ENCODE measurements at regions not wholly inside any gene's neighbourhood (a gene's known extent, or its start where the extent isn't known, plus 50 kb on each side); places are given as distances from the start of the nearest gene placed in this dataset.

DNA sequence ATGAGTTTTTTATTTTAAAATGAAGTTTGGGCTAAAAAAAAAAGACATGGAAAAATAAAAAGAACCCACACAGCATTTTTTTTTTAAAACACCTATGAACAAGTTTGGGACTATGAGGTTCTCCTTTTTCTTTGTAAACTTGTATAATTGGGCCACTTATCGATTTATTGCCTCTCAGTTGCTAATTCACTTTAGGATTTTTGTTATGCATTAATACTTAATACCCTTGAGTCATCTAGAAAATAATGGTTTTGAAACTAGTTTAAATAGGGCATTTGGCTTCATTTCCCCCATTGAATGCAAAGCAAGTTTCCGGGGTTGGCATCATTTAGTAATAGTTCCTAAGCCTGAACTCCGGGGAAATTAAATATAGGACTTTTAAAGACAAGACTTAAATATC, 312.8 kb upstream of the RGS6 start:
- H3K36me3 Mint-ChIP-seq, result peaks cover 43% of the 10 kb centered on the region
- H3K27me3 Mint-ChIP-seq, result no peaks in the 10 kb centered on the region

DNA sequence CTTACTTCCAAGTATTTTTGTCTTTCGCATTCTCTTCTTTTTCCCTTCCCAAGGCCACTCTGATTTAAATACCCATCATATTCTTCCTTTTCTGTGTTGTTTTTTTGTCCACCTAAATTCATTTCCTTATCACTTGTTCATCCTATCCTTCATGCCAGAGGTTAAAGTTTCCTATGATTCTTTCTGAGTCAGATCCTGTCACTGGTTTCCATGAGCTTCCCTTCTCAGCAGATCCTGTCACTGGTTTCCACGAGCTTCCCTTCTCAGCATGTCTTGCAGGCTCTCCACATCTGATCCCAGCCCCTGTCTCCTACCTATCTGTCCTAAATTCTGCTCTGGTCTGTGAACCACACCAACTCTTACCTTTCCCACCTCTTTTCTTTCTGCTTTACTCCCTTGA, 311.8 kb upstream of the RGS6 start:
- peak overlapping the region in 2 of 3 donors; percentile 1 to 7 for H3K27ac Mint-ChIP-seq
- DNase-seq, result no peak
- Histone ChIP-seq H3K4me1 (ENCODE audit: control insufficient read depth, insufficient read depth, low read length, poor library complexity, severe bottlenecking) (no peaks in the 10 kb centered on the region), H3K36me3 (ENCODE audit: control insufficient read depth, insufficient read depth, low read length) (peaks cover 17% of the 10 kb centered on the region), H3K27me3 (ENCODE audit: control insufficient read depth, insufficient read depth, low read length) (no peaks in the 10 kb centered on the region), H3K27ac (ENCODE audit: insufficient read depth, low read length, poor library complexity, severe bottlenecking) (no peak overlapping the region), H3K9me3 (ENCODE audit: control insufficient read depth in 2 of 2, low read length in 2 of 2) (no peaks in the 10 kb centered on the region), H3K4me3 (ENCODE audit: low read depth, low read length) (no peak overlapping the region)
- peaks cover 47% of the 10 kb centered on the region for H3K36me3 Mint-ChIP-seq
- H3K9me3 Mint-ChIP-seq, result peaks cover 0 to 1% (median 0%) of the 10 kb centered on the region in 7 donors
- ATAC-seq (ENCODE audit: low read depth in 2 of 2), result no peak
- H3K4me1 Mint-ChIP-seq, result peaks cover 6 to 14% (median 10%) of the 10 kb centered on the region in 4 donors
- no peaks in the 10 kb centered on the region for H3K27me3 Mint-ChIP-seq
- H3K4me3 Mint-ChIP-seq, result no peak overlapping the region

More for the DNA sequence above, 312.8 kb upstream of the RGS6 start:
- Histone ChIP-seq H3K27ac (ENCODE audit: insufficient read depth, low read length, poor library complexity, severe bottlenecking) (no peak overlapping the region), H3K9me3 (ENCODE audit: control insufficient read depth in 2 of 2, low read length in 2 of 2) (no peaks in the 10 kb centered on the region), H3K27me3 (ENCODE audit: control insufficient read depth, insufficient read depth, low read length) (no peaks in the 10 kb centered on the region), H3K4me1 (ENCODE audit: control insufficient read depth, insufficient read depth, low read length, poor library complexity, severe bottlenecking) (no peaks in the 10 kb centered on the region), H3K4me3 (ENCODE audit: low read depth, low read length) (no peak overlapping the region), H3K36me3 (ENCODE audit: control insufficient read depth, insufficient read depth, low read length) (peaks cover 12% of the 10 kb centered on the region)
- Mint-ChIP-seq H3K27ac (no peak overlapping the region), H3K4me3 (no peak overlapping the region), H3K4me1 (peaks cover 6 to 14% (median 12%) of the 10 kb centered on the region in 4 donors), H3K9me3 (peaks cover 0 to 1% (median 0%) of the 10 kb centered on the region in 7 donors)
- no peak for DNase-seq
- ATAC-seq (ENCODE audit: low read depth in 2 of 2), result no peak

DNA sequence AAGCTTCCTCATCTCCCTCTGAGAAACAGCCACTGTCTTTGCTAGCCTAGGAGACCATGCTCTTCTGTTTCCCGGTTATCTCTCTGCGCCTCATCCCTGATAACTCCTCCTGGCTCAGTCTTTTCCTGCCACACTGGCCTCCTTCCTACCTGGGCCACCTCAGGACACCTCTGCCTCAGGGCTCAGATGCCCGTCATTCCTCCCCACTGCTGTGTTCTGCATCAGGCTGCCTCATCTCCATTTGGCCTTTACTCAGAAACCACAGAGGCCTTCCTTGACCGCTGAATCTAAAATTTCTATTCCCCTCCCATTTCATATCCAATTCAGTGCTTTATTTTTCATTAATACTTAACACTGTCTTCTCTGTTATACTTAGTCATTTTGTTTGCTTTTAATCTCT, 311.0 kb upstream of the RGS6 start:
- Mint-ChIP-seq H3K27ac (peak overlapping the region in 2 of 3 donors; percentile 28 to 57), H3K27me3 (no peaks in the 10 kb centered on the region), H3K4me1 (peaks cover under 1 to 14% (median 9%) of the 10 kb centered on the region in 4 donors), H3K9me3 (peaks cover 0 to 1% (median 0%) of the 10 kb centered on the region in 7 donors), H3K4me3 (no peak overlapping the region), H3K36me3 (peaks cover 49% of the 10 kb centered on the region)
- Histone ChIP-seq H3K27ac (ENCODE audit: insufficient read depth, low read length, poor library complexity, severe bottlenecking) (no peak overlapping the region), H3K27me3 (ENCODE audit: control insufficient read depth, insufficient read depth, low read length) (no peaks in the 10 kb centered on the region), H3K4me1 (ENCODE audit: control insufficient read depth, insufficient read depth, low read length, poor library complexity, severe bottlenecking) (no peaks in the 10 kb centered on the region), H3K9me3 (ENCODE audit: control insufficient read depth in 2 of 2, low read length in 2 of 2) (no peaks in the 10 kb centered on the region), H3K36me3 (ENCODE audit: control insufficient read depth, insufficient read depth, low read length) (peaks cover 19% of the 10 kb centered on the region), H3K4me3 (ENCODE audit: low read depth, low read length) (no peak overlapping the region)
- DNase-seq, result no peak
- no peak for ATAC-seq (ENCODE audit: low read depth in 2 of 2)

GRCh38 chr14:71621980-71622605, 310.1 kb upstream of the RGS6 start:
- DNase-seq, result no peak
- Mint-ChIP-seq H3K36me3 (peaks cover 49% of the 10 kb centered on the region), H3K27ac (peak overlapping the region in 1 of 3 donors; percentile 57), H3K4me1 (peaks cover 0 to 12% (median 5%) of the 10 kb centered on the region in 4 donors), H3K4me3 (no peak overlapping the region), H3K27me3 (no peaks in the 10 kb centered on the region), H3K9me3 (peaks cover 0 to 1% (median 0%) of the 10 kb centered on the region in 7 donors)
- no peak overlapping the region for H3K4me3 ChIP-seq (ENCODE audit: low read depth, low read length)
- no peak overlapping the region for H3K27ac ChIP-seq (ENCODE audit: insufficient read depth, low read length, poor library complexity, severe bottlenecking)
- H3K4me1 ChIP-seq (ENCODE audit: control insufficient read depth, insufficient read depth, low read length, poor library complexity, severe bottlenecking), result no peaks in the 10 kb centered on the region
- H3K36me3 ChIP-seq (ENCODE audit: control insufficient read depth, insufficient read depth, low read length), result peaks cover 19% of the 10 kb centered on the region
- no peak for ATAC-seq (ENCODE audit: low read depth in 2 of 2)
- no peaks in the 10 kb centered on the region for H3K9me3 ChIP-seq (ENCODE audit: control insufficient read depth in 2 of 2, low read length in 2 of 2)
- H3K27me3 ChIP-seq (ENCODE audit: control insufficient read depth, insufficient read depth, low read length), result no peaks in the 10 kb centered on the region

DNA sequence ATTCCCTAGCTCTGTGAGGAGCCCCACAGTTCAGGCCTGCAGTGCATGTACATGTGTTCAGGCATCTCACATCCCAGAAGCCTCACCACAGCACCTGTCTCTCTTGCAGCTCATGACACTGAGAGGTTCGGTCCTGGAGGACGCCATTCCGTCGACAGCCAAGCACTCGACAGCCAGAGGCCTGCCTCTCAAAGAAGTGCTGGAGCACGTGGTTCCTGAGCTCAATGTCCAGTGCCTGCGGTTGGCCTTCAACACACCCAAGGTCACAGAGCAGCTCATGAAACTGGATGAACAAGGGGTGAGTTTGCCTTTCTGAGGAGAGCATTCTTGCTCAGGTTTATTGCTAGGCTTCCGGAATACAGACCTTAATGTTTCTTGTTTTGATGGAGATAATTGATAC, 308.3 kb upstream of the RGS6 start:
- peaks cover 0 to 1% (median 0%) of the 10 kb centered on the region in 7 donors for H3K9me3 Mint-ChIP-seq
- H3K27ac ChIP-seq (ENCODE audit: insufficient read depth, low read length, poor library complexity, severe bottlenecking), result no peak overlapping the region
- ATAC-seq (ENCODE audit: low read depth in 2 of 2) (no peak), DNase-seq (no peak)
- no peak overlapping the region for H3K4me3 ChIP-seq (ENCODE audit: low read depth, low read length)
- no peaks in the 10 kb centered on the region for H3K4me1 ChIP-seq (ENCODE audit: control insufficient read depth, insufficient read depth, low read length, poor library complexity, severe bottlenecking)
- H3K4me1 Mint-ChIP-seq, result peaks cover 0 to 10% (median 5%) of the 10 kb centered on the region in 4 donors
- H3K4me3 Mint-ChIP-seq, result no peak overlapping the region
- peaks cover 13% of the 10 kb centered on the region for H3K36me3 ChIP-seq (ENCODE audit: control insufficient read depth, insufficient read depth, low read length)
- no peaks in the 10 kb centered on the region for H3K9me3 ChIP-seq (ENCODE audit: control insufficient read depth in 2 of 2, low read length in 2 of 2)
- no peaks in the 10 kb centered on the region for H3K27me3 Mint-ChIP-seq
- H3K27ac Mint-ChIP-seq, result peak overlapping the region in 2 of 3 donors; percentile 42 to 45
- H3K36me3 Mint-ChIP-seq, result peaks cover 50% of the 10 kb centered on the region
- no peaks in the 10 kb centered on the region for H3K27me3 ChIP-seq (ENCODE audit: control insufficient read depth, insufficient read depth, low read length)

GRCh38 chr14:71625175-71625574, 307.1 kb upstream of the RGS6 start:
- Mint-ChIP-seq H3K9me3 (peaks cover 0 to 1% (median 0%) of the 10 kb centered on the region in 7 donors), H3K4me1 (peaks cover 0 to 10% (median 5%) of the 10 kb centered on the region in 4 donors), H3K27me3 (no peaks in the 10 kb centered on the region), H3K4me3 (no peak overlapping the region), H3K36me3 (peaks cover 55% of the 10 kb centered on the region), H3K27ac (no peak overlapping the region)
- Histone ChIP-seq H3K4me3 (ENCODE audit: low read depth, low read length) (no peak overlapping the region), H3K27me3 (ENCODE audit: control insufficient read depth, insufficient read depth, low read length) (no peaks in the 10 kb centered on the region), H3K27ac (ENCODE audit: insufficient read depth, low read length, poor library complexity, severe bottlenecking) (no peak overlapping the region), H3K9me3 (ENCODE audit: control insufficient read depth in 2 of 2, low read length in 2 of 2) (no peaks in the 10 kb centered on the region), H3K36me3 (ENCODE audit: control insufficient read depth, insufficient read depth, low read length) (peaks cover 11% of the 10 kb centered on the region), H3K4me1 (ENCODE audit: control insufficient read depth, insufficient read depth, low read length, poor library complexity, severe bottlenecking) (no peaks in the 10 kb centered on the region)
- ATAC-seq (ENCODE audit: low read depth in 2 of 2), result no peak
- no peak for DNase-seq

DNA sequence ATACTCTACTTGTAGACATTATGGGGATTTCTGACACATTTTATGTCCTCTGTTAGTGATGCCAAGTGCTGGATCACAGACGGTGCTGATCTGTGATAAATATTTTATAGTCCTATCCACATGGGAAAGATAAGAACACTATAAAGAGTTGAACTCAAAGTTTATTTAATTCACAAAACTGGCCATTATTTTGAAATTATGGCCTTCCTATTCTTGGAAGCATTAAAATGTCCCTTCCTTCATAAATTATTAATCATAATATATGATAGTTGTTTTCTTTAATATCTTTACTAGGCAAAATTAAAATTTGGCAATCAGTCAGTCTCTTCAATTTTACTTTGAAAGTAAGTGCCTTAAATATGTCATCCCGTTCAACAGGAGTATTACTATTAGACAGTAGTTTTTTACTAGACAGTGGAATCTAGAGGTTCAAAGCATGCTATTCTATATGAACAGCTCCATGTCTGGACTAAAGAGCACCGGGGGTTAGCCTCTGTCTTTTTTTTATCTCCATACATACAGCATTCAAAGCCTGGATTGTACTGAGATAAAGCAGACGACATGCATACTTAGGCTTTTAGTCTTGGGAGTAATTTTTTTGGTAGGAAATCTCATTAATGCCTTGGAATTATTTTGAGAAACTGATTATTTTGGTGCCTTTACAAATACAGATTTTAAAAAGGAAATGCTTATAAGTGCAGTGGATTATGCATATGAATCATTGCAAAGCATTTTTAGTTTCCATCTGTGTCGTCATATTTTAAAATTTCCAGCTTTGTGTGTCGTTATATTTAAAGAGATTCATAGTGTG, 306.1 kb upstream of the RGS6 start:
- no peaks in the 10 kb centered on the region for H3K27me3 ChIP-seq (ENCODE audit: control insufficient read depth, insufficient read depth, low read length)
- no peak for ATAC-seq (ENCODE audit: low read depth in 2 of 2)
- Mint-ChIP-seq H3K4me3 (no peak overlapping the region), H3K4me1 (peaks cover 0 to 10% (median 3%) of the 10 kb centered on the region in 4 donors), H3K9me3 (peaks cover 0 to 3% (median 2%) of the 10 kb centered on the region in 7 donors), H3K27me3 (no peaks in the 10 kb centered on the region), H3K27ac (no peak overlapping the region), H3K36me3 (peaks cover 53% of the 10 kb centered on the region)
- H3K9me3 ChIP-seq (ENCODE audit: control insufficient read depth in 2 of 2, low read length in 2 of 2), result no peaks in the 10 kb centered on the region
- peaks cover 11% of the 10 kb centered on the region for H3K36me3 ChIP-seq (ENCODE audit: control insufficient read depth, insufficient read depth, low read length)
- H3K4me3 ChIP-seq (ENCODE audit: low read depth, low read length), result no peak overlapping the region
- no peak for DNase-seq
- H3K27ac ChIP-seq (ENCODE audit: insufficient read depth, low read length, poor library complexity, severe bottlenecking), result no peak overlapping the region
- H3K4me1 ChIP-seq (ENCODE audit: control insufficient read depth, insufficient read depth, low read length, poor library complexity, severe bottlenecking), result no peaks in the 10 kb centered on the region

Data from CD4-positive, CD25-positive, alpha-beta regulatory T cell (primary cell).